GM19193 (cell line): ENCODE measurements at regions not wholly inside any gene's neighbourhood (a gene's known extent, or its start where the extent isn't known, plus 50 kb on each side); places are given as distances from the start of the nearest gene placed in this dataset.

Experiments used
- POLR2A ChIP-seq: IDR thresholded peaks from 4 replicates; pipeline ENCODE4 v1.6.1; 2011; ENCODE audit not compliant: insufficient read depth, insufficient read length; ENCODE audit errors: extremely low read depth

DNA sequence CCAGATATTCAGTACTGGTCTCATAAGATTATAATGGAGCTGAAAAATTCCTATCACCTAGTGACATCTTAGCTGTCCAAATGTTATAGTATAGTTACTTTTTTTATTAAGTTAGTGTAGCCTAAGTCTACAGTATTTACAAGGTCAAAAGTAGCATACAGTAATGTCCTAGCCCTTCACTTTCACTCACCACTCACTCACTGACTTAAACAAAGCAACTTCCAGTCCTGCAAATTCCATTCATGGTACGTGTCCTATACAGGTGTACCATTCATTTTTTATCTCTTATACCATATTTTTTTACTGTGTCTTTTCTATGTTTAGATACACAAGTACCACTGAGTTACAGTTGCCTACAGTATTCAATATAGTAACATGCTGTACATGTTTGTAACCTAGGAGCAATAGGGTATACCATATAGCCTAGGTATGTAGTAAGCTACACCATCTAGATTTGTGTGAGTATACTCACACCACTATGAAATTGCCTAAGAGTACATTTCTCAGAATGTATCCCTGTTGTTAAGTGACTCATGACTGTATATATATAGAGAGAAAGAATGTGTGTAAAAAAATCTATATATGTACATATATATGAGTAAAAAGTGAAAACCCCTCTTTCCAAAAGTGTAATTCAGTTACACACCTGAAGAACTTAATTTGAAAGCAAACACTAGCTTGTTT is 234.8 kb upstream of the WWC1 start:
- TF ChIP-seq POLR2A, result no peak

DNA sequence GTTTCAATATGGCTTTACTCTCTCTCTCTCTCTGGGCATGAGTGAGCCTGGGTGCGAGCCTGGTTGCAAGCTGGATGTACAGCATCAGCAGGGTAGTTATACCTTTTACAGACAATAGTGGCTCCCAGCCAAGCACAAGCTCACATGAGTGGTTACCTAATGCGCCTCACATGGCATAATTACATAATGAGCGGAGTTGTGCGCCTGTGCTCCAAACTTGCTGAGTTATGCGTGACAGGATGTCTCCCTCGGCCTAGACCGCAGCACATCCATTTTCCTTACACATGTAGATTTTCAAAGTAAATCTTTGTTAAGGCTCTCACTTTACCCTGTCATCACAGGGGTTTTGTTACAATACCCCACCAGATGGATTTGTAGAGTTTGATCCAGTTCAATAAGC is 233.5 kb upstream of the WWC1 start:
- TF ChIP-seq POLR2A, result no peak

DNA sequence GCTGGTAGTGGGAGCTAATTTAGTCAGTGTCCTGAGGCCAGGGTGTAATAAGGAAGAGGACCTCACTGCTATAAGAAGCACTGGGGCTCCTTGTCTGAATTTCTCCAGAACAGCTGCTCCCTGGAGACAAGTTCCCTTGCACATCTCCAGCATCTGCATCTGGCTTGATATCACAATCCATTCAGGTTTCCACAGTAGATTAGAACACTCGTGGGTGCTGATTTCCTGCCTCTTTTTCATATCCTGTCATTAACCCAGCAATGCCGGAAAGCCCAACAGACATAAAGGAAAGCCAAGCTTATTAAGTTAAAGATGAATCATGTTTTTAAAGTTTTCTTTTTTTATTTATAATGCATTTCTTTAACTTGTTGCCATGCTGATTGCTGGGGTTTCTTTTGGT is 232.3 kb upstream of the WWC1 start:
- TF ChIP-seq POLR2A, result no peak

DNA sequence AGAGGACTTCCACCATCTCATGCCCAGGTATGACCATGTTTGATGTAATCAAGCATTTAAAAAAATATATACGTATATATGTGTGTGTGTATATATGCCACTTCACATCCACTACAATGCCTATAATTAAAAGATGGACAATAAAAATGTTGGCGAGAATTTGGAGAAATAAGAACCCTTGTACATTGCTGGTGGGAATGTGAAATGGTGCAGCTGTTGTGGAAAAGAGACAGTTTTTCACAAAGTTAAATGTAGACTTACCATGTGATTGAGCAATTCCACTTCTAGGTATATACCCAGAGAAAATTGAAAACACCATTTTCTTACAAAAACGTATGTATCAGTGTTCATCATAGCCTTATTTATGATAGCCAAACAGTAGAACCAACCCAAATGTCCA is 229.2 kb upstream of the WWC1 start:
- TF ChIP-seq POLR2A, result no peak

DNA sequence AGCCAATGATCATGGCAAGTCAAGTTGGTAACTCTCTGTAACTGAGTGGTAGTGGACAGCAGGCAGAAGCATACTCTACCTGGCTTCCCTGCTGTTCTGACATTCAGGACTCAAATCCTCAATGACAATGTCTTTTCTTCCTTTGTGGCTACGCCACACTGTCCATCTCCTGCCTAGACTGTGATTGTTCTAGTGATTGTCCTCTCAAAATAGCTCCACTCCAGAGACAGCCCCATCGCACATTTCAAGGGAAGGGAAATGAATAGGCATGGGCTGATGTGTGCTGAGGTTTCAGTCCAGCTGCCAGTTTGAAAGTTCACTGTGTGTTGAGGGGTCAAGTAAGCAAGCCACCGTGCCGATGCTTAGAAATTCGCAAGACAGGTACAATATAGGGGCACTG is 227.0 kb upstream of the WWC1 start:
- TF ChIP-seq POLR2A, result no peak

GRCh38 chr5:168064933-168065622 is 226.4 kb upstream of the WWC1 start:
- TF ChIP-seq POLR2A, result no peak

DNA sequence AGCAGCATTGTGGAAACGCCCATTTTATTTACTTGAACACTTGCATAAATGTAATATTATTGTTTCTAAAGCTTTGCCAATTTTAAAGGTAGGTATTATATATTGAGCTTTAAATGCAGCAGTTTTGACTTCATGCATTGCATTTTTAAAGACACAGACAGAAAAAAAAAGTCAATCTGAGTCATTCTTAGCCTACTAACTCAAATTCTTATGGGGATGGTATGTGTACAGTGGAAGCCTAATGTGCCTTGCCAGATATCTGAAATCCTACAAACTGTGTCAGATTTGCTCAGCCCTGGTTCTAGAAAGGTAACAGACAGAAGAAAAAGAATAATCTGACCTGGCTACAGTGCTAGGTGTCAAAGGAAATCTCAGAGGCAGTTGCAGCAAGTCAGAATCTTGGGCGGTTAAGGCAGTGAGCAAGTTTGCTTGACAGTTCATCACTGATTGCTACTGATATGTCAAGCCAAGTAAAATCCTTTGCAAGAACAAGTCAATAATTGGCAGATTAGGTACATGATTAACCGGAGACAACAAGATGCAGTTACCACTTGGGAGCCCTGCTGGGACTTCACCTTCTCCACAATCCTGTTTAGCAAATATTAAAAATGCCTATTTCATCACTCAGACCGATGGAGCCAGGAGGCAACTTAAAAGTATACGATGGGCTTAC is 224.8 kb upstream of the WWC1 start:
- no peak for TF ChIP-seq POLR2A

- no peak for TF ChIP-seq POLR2A
These were observed 220.7 kb upstream of the WWC1 start for GRCh38 chr5:168070761-168071160.

DNA sequence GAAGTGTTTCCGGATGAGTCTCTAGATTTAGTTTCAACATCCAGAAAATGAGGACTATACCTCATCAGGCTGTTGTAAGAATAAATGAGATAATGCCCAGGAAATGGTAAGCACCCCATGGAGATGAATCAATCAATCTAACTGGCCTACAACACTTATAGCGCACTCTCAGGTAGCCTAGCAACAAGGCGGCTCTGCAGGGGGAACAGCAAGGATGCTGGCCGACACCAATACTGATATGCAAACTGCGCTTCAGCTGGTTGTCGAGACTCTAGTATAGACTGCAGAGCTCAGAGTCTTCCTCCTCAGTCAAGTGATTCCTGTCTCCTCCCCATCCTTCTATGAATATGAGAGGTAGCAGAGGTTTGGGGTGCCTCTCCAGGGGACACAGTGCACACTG is 218.8 kb upstream of the WWC1 start:
- no peak for TF ChIP-seq POLR2A

DNA sequence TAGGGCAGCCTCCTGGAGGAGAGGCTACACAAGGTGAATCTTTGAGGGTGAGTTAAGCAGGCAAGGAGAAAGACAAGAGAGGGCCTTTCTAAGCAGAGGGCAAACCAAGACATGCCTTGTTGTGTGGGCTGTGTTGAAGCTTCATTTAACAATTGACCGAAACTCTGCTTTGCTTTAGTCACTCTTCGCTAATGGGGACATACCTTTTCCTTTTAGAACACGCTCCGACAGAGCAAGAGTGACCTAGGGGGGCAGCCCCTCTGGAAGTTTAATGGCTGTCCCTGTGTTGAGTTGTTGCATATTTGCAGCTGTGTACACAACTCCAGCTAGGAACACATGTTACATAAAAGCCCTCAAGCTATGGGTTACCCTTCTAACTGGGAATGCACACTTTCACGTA is 218.1 kb upstream of the WWC1 start:
- no peak for TF ChIP-seq POLR2A

- TF ChIP-seq POLR2A, result no peak
These were observed 217.2 kb upstream of the WWC1 start for GRCh38 chr5:168073991-168074800.

DNA sequence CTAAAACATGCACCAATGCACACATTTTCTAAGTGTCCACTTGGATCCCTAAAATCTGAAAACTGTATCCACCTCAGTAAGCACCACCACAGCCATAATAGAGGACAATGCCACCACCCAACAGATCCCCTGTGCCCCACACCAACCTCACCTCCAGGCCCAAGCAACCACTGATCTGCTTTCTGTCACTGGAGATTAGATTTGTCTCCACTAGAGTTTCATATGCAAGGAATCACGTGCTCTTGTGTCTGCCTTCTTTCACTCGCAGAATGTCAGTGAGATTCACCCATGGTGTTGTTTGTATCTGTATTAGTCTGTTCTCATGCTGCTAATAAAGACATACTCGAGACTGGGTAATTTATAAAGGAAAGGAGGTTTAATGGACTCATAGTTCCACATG is 216.1 kb upstream of the WWC1 start:
- TF ChIP-seq POLR2A, result no peak

DNA sequence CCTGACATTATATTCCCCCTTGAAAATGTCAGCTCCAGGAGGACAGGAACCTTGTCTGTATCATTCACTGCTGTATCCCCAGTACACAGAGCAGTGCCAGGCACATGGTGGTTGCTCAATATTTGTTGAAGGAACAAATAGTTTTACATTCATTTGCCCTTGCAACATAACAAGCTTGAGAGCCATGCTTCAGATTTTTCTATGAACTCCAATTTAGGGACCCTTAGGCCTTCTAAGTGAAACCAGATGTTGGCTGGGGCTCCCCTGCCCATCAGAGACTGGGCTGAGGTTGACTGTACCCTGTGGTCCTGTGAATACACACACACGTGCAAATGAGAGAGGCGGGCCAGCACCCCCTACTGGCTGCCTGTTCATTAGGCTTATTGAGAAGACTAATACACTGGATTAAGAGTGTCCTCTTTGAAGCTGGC is 214.9 kb upstream of the WWC1 start:
- no peak for TF ChIP-seq POLR2A

GRCh38 chr5:168085261-168086031 is 206.0 kb upstream of the WWC1 start:
- no peak for TF ChIP-seq POLR2A
